Left renal pelvis (tissue), 4 donors: ENCODE measurements at regions not wholly inside any gene's neighbourhood (a gene's known extent, or its start where the extent isn't known, plus 50 kb on each side); places are given as distances from the start of the nearest gene placed in this dataset.
"Not testable (repeated sequence)": the region's sequence is repeated elsewhere in the genome, so short reads cannot be mapped to it uniquely, and the experiment has no call there.

Experiments used
- DNase-seq, 4 donors: peaks; one replicate each; pipeline ENCODE4 v3.0.0-alpha.2; 2013; ENCODE audit warnings: low read depth in 4 of 4, low spot score in 3 of 4

- no peak for DNase-seq
Observed at GRCh38 chr3:8327739-8328138, 173.9 kb upstream of the LMCD1 start.

GRCh38 chr3:8328967-8329366, 172.7 kb upstream of the LMCD1 start:
- no peak for DNase-seq

- DNase-seq = no peak
Observed at GRCh38 chr3:8329598-8329997, 172.0 kb upstream of the LMCD1 start.

- DNase-seq = no peak
Observed at GRCh38 chr3:8336456-8336855, 165.2 kb upstream of the LMCD1 start.

- DNase-seq = no peak
Observed at GRCh38 chr3:8338424-8338823, 163.2 kb upstream of the LMCD1 start.

GRCh38 chr3:8341821-8342247, 159.8 kb upstream of the LMCD1 start:
- peak in 1 of 4 donors; percentile 16 for DNase-seq

GRCh38 chr3:8343058-8343457, 158.6 kb upstream of the LMCD1 start:
- no peak for DNase-seq

- DNase-seq = no peak
Observed at GRCh38 chr3:8345398-8345797, 156.2 kb upstream of the LMCD1 start.

GRCh38 chr3:8348076-8348475, 153.5 kb upstream of the LMCD1 start:
- no peak for DNase-seq

GRCh38 chr3:8352475-8352874, 149.1 kb upstream of the LMCD1 start:
- DNase-seq = no peak

GRCh38 chr3:8353364-8353763, 148.3 kb upstream of the LMCD1 start:
- no peak for DNase-seq

GRCh38 chr3:8355346-8355745, 146.3 kb upstream of the LMCD1 start:
- DNase-seq = no peak

- not testable (repeated sequence) for DNase-seq
Observed at GRCh38 chr3:8356066-8356465, 145.6 kb upstream of the LMCD1 start.

GRCh38 chr3:8357859-8358258, 143.8 kb upstream of the LMCD1 start:
- DNase-seq = no peak

- no peak for DNase-seq
Observed at GRCh38 chr3:8359133-8359532, 142.5 kb upstream of the LMCD1 start.

- no peak for DNase-seq
Observed at GRCh38 chr3:8363200-8363599, 138.4 kb upstream of the LMCD1 start.

- no peak for DNase-seq
Observed at GRCh38 chr3:8365541-8365940, 136.1 kb upstream of the LMCD1 start.

GRCh38 chr3:8366219-8366810, 135.3 kb upstream of the LMCD1 start:
- no peak for DNase-seq

GRCh38 chr3:8368598-8368997, 133.0 kb upstream of the LMCD1 start:
- no peak for DNase-seq

- DNase-seq = no peak
Observed at GRCh38 chr3:8369638-8370037, 132.0 kb upstream of the LMCD1 start.

- DNase-seq = no peak
Observed at GRCh38 chr3:8371085-8371551, 130.5 kb upstream of the LMCD1 start.

GRCh38 chr3:8371960-8372463, 129.6 kb upstream of the LMCD1 start:
- DNase-seq = no peak
